Epithelial cell of proximal tubule (primary cell): ENCODE measurements at regions not wholly inside any gene's neighbourhood (a gene's known extent, or its start where the extent isn't known, plus 50 kb on each side); places are given as distances from the start of the nearest gene placed in this dataset.

ENCODE experiments used
- DNase-seq: peaks from one replicate; pipeline ENCODE4 v3.0.0-alpha.2; 2011; ENCODE audit warnings: low read depth
- H3K4me3 ChIP-seq: 2 replicates; pipeline ENCODE4 v1.5.1; 2011; ENCODE audit warnings: low read depth, mild to moderate bottlenecking, low read length
- CTCF ChIP-seq: conservative IDR thresholded peaks from 2 replicates; pipeline ENCODE4 v1.5.1; 2012; ENCODE audit warnings: low read depth, mild to moderate bottlenecking, low read length

GRCh38 chrX:121221322-121221977, 174.0 kb downstream of the GLUD2 start:
- no peak overlapping the region for H3K4me3 ChIP-seq
- DNase-seq: no peak
- no peak for TF ChIP-seq CTCF

GRCh38 chrX:121227888-121228287, 180.5 kb downstream of the GLUD2 start:
- H3K4me3 ChIP-seq: no peak overlapping the region
- DNase-seq: no peak
- TF ChIP-seq CTCF: no peak

GRCh38 chrX:121231566-121232358, 184.4 kb downstream of the GLUD2 start:
- H3K4me3 ChIP-seq: no peak overlapping the region
- TF ChIP-seq CTCF: no peak
- DNase-seq: no peak

GRCh38 chrX:121236040-121236439, 188.6 kb downstream of the GLUD2 start:
- DNase-seq: no peak
- no peak for TF ChIP-seq CTCF
- no peak overlapping the region for H3K4me3 ChIP-seq

- no peak for DNase-seq
- TF ChIP-seq CTCF: no peak
Measured at GRCh38 chrX:121238093-121238492, 190.7 kb downstream of the GLUD2 start.

GRCh38 chrX:121244511-121244910, 197.1 kb downstream of the GLUD2 start:
- DNase-seq: no peak
- H3K4me3 ChIP-seq: no peak overlapping the region
- TF ChIP-seq CTCF: no peak

More at GRCh38 chrX:121238093-121238492, 190.7 kb downstream of the GLUD2 start:
- no peak overlapping the region for H3K4me3 ChIP-seq
